Kidney (tissue), 13 donors: ENCODE measurements at regions not wholly inside any gene's neighbourhood (a gene's known extent, or its start where the extent isn't known, plus 50 kb on each side); places are given as distances from the start of the nearest gene placed in this dataset.

Experiments used
- DNase-seq, 5 donors: peaks; one replicate each; pipeline ENCODE4 v3.0.0-alpha.2; 2013 to 2020
- FAIRE-seq: peaks from 2 replicates; lab custom pipeline; 2012; peaks lifted over from hg19 to GRCh38; lab: Jason Lieb, UNC
- H3K27ac ChIP-seq, 2 donors: one replicate each; pipeline ENCODE4 v1.7.0; 2013; ENCODE audit warnings: low read depth in 2 of 2, low read length in 2 of 2, inconsistent platforms in 1 of 2
- H3K27me3 ChIP-seq: one replicate; pipeline ENCODE4 v1.7.1; 2013; ENCODE audit warnings: low read length, inconsistent platforms; ENCODE audit not compliant: control insufficient read depth, insufficient read depth
- H3K36me3 ChIP-seq, 3 donors: one replicate each; pipeline versions ENCODE4 v1.7.0 to v1.7.1; 2013; ENCODE audit warnings: low read length in 3 of 3, control low read depth in 1 of 3, inconsistent platforms in 1 of 3; ENCODE audit not compliant: insufficient read depth in 3 of 3, control insufficient read depth in 2 of 3
- H3K4me1 ChIP-seq, 3 donors: one replicate each; pipeline versions ENCODE4 v1.7.0 to v1.7.1; 2013; ENCODE audit warnings: low read length in 3 of 3, inconsistent platforms in 1 of 3, low read depth in 1 of 3; ENCODE audit not compliant: control insufficient read depth in 2 of 3, insufficient read depth in 2 of 3
- H3K4me3 ChIP-seq, 3 donors: one replicate each; pipeline versions ENCODE4 v1.7.0 to v1.8.1; 2013; ENCODE audit warnings: low read length in 3 of 3, control low read depth in 1 of 3, inconsistent platforms in 1 of 3
- H3K9ac ChIP-seq, 3 donors: one replicate each; pipeline versions ENCODE4 v1.7.0 to v1.7.1; 2013; ENCODE audit warnings: low read length in 3 of 3, control low read depth in 1 of 3, inconsistent platforms in 1 of 3
- H3K9me3 ChIP-seq, 3 donors: one replicate each; pipeline versions ENCODE4 v1.7.0 to v1.7.1; 2013; ENCODE audit warnings: low read length in 3 of 3, control low read depth in 1 of 3, inconsistent platforms in 1 of 3; ENCODE audit not compliant: control insufficient read depth in 2 of 3, insufficient read depth in 1 of 3
- CTCF ChIP-seq: IDR thresholded peaks from 3 replicates; pipeline ENCODE4 v1.5.1; 2012; ENCODE audit warnings: mild to moderate bottlenecking, moderate library complexity, borderline replicate concordance; ENCODE audit not compliant: insufficient read depth; ENCODE audit errors: extremely low read depth
- intact Hi-C: fragments of 100-400 bp; cut with DNase I; formaldehyde crosslinking; loops from one replicate; pipeline ENCODE4 v1.11.1; 2022
- donor health status: control.
- donor health status: control.
- donor health status: control.
- donor health status: control.
- donor health status: control.
- donor health status: DM: yes; HTN: yes; CAD: no.
- donor health status: Normal renal cell carcinoma (clear cell type).

GRCh38 chr9:31445357-31445756, 939.1 kb upstream of the ACO1 start:
- Histone ChIP-seq H3K4me3 (no peak overlapping the region), H3K27me3 (no peaks in the 10 kb centered on the region), H3K36me3 (no peaks in the 10 kb centered on the region), H3K9me3 (no peaks in the 10 kb centered on the region), H3K9ac (no peak overlapping the region), H3K4me1 (no peaks in the 10 kb centered on the region), H3K27ac (no peak overlapping the region)
- no peak for FAIRE-seq
- intact Hi-C loops, result no loop called here
- TF ChIP-seq CTCF, result no peak
- no peak for DNase-seq

GRCh38 chr9:31445960-31446359, 938.5 kb upstream of the ACO1 start:
- Histone ChIP-seq H3K27ac (no peak overlapping the region), H3K9ac (no peak overlapping the region), H3K4me3 (no peak overlapping the region), H3K36me3 (no peaks in the 10 kb centered on the region), H3K27me3 (no peaks in the 10 kb centered on the region), H3K9me3 (no peaks in the 10 kb centered on the region), H3K4me1 (no peaks in the 10 kb centered on the region)
- DNase-seq, result no peak
- no peak for TF ChIP-seq CTCF
- FAIRE-seq, result no peak
- intact Hi-C loops, result no loop called here

GRCh38 chr9:31467075-31467474, 917.4 kb upstream of the ACO1 start:
- Histone ChIP-seq H3K27me3 (no peaks in the 10 kb centered on the region), H3K4me1 (no peaks in the 10 kb centered on the region), H3K4me3 (no peak overlapping the region), H3K9me3 (no peaks in the 10 kb centered on the region), H3K27ac (no peak overlapping the region), H3K36me3 (no peaks in the 10 kb centered on the region), H3K9ac (no peak overlapping the region)
- no peak for DNase-seq
- intact Hi-C loops, result no loop called here
- FAIRE-seq, result no peak
- TF ChIP-seq CTCF, result no peak

GRCh38 chr9:31470051-31470450, 914.4 kb upstream of the ACO1 start:
- DNase-seq (no peak), FAIRE-seq (no peak)
- Histone ChIP-seq H3K36me3 (no peaks in the 10 kb centered on the region), H3K27me3 (no peaks in the 10 kb centered on the region), H3K9me3 (no peaks in the 10 kb centered on the region), H3K27ac (no peak overlapping the region), H3K4me1 (no peaks in the 10 kb centered on the region), H3K4me3 (no peak overlapping the region), H3K9ac (no peak overlapping the region)
- intact Hi-C loops, result no loop called here
- no peak for TF ChIP-seq CTCF
